HG03460 (cell line): ENCODE measurements at regions not wholly inside any gene's neighbourhood (a gene's known extent, or its start where the extent isn't known, plus 50 kb on each side); places are given as distances from the start of the nearest gene placed in this dataset.

Experiments
- ATAC-seq: cut with Tn5 transposase; IDR thresholded peaks from one replicate; pipeline ENCODE4 v1.9.1; 2021; ENCODE audit not compliant: unreplicated experiment

GRCh38 chr15:93585012-93585411, 496.0 kb upstream of the RGMA start:
- no peak for ATAC-seq

- no peak for ATAC-seq
These were observed 495.0 kb upstream of the RGMA start for GRCh38 chr15:93583968-93584367.

DNA sequence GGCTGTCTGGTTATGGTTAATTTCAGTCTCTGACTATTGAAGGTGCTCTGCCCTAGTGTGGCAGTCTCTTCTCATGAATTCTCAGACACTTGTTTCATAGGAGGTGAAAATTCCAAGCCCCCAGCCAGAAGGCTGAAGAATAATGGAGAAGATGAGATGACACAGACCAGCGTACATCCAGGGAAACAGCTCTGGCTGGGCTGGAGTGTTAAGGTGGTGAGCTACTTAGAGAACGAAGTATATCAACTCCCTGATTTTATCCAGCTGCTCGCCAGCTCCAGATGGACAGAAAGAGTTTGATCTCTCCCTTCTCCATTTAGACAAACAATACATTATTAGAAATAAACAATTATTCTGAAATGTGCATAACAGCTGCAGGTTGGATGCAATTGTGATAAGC, 494.5 kb upstream of the RGMA start:
- ATAC-seq, result no peak

DNA sequence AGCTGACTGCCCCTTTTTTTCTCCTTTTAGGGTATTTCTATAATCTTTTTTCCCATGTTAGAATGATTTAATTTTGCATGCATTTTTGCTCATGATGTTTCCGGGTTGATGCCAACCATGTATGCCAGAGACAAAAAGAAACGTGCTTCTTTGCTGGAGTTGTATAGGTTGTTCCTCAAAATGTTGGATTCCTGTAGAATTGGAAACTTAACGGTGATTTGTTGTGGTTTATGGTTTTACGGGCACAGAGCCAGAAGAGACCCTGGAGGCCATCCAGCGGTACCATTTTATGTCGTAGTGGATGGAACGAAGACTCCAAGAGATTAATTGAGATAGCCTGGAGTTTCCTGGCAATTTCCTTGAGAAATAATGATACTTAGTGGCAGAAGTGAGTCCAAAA, 481.5 kb upstream of the RGMA start:
- no peak for ATAC-seq

- ATAC-seq, result no peak
These were observed 477.8 kb upstream of the RGMA start for GRCh38 chr15:93566762-93567161.

GRCh38 chr15:93565201-93565600, 476.2 kb upstream of the RGMA start:
- no peak for ATAC-seq

DNA sequence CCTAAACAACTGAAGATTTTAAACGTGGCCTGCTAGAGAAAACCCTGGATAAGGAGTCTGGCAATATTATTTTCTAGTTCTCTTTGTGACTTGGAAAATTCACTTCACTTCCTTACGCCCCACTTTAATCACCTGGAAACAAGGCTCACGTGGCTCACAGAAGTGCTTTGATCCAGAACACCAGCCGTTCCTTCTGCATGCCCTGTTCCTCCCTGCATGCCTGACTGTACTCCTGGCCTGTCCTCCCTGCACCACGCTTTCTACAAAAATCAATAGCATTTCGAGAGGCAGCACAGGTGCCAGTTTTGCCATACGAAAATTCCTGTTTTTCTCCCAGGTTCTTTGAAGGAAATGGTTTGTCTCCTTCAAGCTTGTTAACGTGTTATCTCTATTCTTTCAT, 474.2 kb upstream of the RGMA start:
- ATAC-seq, result no peak

DNA sequence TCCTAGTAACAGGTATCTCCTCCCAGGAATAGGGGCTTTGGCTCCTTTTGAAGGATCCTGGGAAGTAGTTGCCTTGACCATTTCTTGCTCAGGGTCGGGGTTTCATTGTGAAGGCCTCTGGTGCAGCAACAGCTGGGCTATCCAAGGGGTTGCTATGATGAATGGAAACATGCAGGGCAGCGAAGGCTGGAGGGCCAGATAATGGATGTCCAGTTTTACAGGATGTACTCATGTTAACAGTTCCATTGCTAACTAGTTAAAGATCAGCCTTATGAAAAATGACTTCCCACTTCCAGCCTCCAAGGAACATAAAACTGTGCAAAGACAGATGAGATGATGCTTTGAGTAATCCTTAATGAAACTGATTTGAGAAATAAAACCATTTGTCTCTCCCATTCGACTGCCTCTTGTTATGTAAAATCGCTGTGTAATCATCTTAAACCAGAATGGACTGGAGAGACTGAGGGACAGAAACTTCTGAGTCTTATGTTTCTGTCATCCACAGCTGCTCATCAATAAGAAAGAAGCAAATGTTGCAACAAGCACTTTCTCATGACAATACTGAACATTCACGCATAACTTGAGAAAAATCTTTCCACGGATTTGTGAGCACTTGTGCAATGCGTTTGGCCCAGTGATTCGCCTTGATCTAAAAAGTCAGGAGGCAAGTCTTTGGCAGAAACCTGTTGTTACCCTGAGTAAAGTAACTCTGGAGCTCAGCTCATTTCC, 473.5 kb upstream of the RGMA start:
- ATAC-seq, result no peak

DNA sequence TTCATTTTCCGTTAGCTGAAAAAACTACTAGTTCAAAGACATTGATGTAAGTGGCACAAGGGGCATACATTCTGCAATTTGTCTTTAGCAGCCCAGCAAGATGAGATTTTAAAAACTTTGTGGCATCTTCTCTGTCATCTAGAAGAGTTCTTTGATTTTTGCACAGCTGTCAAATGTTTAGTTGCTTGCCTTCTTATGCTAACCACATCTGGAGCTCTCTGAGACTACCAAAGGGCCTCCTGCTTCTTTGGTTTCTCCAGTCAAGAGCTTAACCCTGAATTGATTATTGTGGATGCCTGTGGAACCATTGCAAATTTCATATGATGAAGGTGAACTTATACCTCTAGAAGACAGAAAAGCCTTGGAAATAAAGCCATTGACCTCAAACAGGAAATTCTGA, 468.7 kb upstream of the RGMA start:
- ATAC-seq, result no peak

- ATAC-seq, result no peak
These were observed 464.3 kb upstream of the RGMA start for GRCh38 chr15:93553167-93553935.

- no peak for ATAC-seq
These were observed 454.1 kb upstream of the RGMA start for GRCh38 chr15:93543093-93543492.

GRCh38 chr15:93527374-93528050, 438.5 kb upstream of the RGMA start:
- no peak for ATAC-seq

GRCh38 chr15:93524432-93524831, 435.4 kb upstream of the RGMA start:
- ATAC-seq, result no peak

DNA sequence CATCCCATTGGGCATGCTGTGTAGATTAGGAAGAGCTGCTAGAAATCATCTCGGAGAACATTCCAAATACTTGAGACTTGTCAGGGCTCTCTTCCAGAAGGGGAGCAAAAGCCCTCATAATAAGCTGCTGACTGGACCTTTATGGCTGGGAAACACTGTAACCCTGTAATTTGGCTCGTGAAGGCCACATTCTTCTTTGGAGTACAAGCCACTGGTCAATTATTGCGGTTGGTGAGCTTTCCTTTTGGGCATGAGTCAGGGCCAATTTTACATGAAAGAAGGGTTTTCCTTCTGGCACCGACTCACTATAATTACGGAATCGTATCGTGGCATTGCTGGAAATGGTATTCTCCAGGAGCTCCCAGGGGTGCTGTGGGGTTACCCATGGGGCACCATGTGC, 434.5 kb upstream of the RGMA start:
- ATAC-seq, result no peak

DNA sequence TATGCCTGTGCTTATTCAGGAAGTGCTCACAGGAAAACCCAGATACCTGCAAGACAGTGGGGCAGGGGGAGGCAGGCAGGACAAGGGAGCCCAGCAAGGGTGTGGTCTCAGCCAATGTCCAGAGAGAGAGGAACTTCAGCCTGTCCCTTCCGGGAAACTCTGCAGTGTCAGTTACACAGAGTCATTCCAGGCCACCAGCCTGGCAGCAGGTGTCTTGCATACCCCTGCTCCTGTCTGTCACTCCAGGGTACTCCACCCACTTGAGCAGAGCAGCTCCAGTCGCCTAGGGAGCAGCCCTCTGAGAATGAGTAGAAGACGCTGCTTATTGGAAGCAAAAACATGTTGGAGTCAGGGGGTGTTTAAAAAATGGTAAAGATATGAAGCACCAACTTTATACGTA, 431.2 kb upstream of the RGMA start:
- ATAC-seq, result no peak

DNA sequence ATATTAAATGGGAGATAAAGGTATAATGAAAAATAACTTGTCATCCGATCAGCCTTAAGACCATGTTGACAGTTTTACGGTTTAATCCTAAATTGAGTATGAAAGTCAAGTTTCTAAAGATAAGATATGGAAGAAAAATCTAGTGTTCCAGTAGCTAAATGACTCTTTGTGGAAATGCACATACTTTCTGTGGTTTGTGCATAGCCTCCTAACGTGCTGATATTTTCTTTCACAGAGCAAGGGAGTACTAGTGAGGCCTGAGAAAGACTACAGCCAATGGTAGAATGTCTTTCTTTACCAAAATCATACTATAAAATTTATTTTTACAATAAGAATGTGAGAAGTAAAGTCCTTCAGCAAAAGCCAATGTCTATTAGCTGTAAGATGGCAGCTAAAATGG, 430.6 kb upstream of the RGMA start:
- ATAC-seq, result no peak

DNA sequence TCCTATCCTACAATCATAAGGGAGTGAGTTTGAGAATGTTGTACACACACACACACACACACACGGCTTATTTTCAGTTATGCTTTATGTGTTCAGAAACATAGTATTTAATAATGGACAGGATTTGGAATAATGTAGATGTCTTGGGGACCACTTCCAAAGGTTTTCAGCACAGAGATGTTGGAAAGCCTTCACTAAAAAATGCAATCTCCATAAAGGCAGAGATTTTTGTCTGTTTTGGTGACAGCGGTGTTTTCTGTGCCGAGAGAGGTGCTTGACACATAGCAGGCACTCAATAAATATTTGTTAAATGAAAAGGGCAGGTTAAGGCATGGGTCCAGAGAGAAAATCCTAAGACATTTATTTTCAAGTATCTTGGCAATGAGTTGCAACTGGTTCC, 428.2 kb upstream of the RGMA start:
- no peak for ATAC-seq

GRCh38 chr15:93515256-93516051, 426.4 kb upstream of the RGMA start:
- no peak for ATAC-seq

GRCh38 chr15:93506646-93507045, 417.6 kb upstream of the RGMA start:
- ATAC-seq, result no peak

- no peak for ATAC-seq
These were observed 416.5 kb upstream of the RGMA start for GRCh38 chr15:93505506-93505905.

- ATAC-seq, result no peak
These were observed 412.9 kb upstream of the RGMA start for GRCh38 chr15:93501946-93502345.
